IMR-90 (cell line): ENCODE measurements at regions not wholly inside any gene's neighbourhood (a gene's known extent, or its start where the extent isn't known, plus 50 kb on each side); places are given as distances from the start of the nearest gene placed in this dataset.

Experiments
- ATAC-seq: fragments of 200-7000 bp; cut with Tn5 transposase; 2 replicates; pipeline ENCODE4 v1.9.1; 2020; ENCODE audit warnings: low read depth, mild to moderate bottlenecking, moderate library complexity
- BruUV-seq: library from RNA; stranded (reverse); fragments of 400-500 nt; replicated peaks from 2 replicates; lab custom pipeline; 2021; lab: Mats Ljungman, UMichigan
- CTCF ChIA-PET: fragments of 300-600 bp; formaldehyde crosslinking; extraction: SDS; loops from one replicate; lab custom pipeline; 2021; ENCODE audit warnings: antibody characterized with exemption; lab: Yijun Ruan, JAX
- POLR2A ChIA-PET: fragments of 300-600 bp; sonication (Branson Sonifier 250); formaldehyde crosslinking; loops from one replicate; lab custom pipeline; 2022; ENCODE audit warnings: antibody characterized with exemption; ENCODE audit not compliant: unreplicated experiment; lab: Charles Lee
- DNase-seq: peaks from one replicate; pipeline ENCODE4 v3.0.0; 2013
- H2AFZ ChIP-seq: replicated peaks from 2 replicates; pipeline ENCODE3; 2013; ENCODE audit warnings: low read length, mild to moderate bottlenecking; ENCODE audit not compliant: poor library complexity
- H2AK5ac ChIP-seq: 2 replicates; pipeline ENCODE4 v1.6.1; 2013; ENCODE audit warnings: low read depth, low read length, inconsistent platforms
- H2AK9ac ChIP-seq: replicated peaks from 2 replicates; pipeline ENCODE3; 2013; ENCODE audit warnings: mild to moderate bottlenecking, low read depth, low read length, moderate library complexity; ENCODE audit not compliant: poor library complexity
- H2BK120ac ChIP-seq: 2 replicates; pipeline ENCODE4 v1.6.1; 2013; ENCODE audit warnings: low read depth, low read length, inconsistent platforms
- H2BK15ac ChIP-seq: 3 replicates; pipeline ENCODE4 v1.6.1; 2013; ENCODE audit warnings: low read depth, low read length, inconsistent platforms
- H2BK20ac ChIP-seq: 2 replicates; pipeline ENCODE4 v1.6.1; 2013; ENCODE audit warnings: low read depth, mild to moderate bottlenecking, inconsistent platforms, low read length, moderate library complexity
- H2BK5ac ChIP-seq: 2 replicates; pipeline ENCODE4 v1.6.1; 2013; ENCODE audit warnings: mild to moderate bottlenecking, low read depth, low read length, inconsistent platforms; ENCODE audit not compliant: poor library complexity, severe bottlenecking
- H3K14ac ChIP-seq: replicated peaks from 2 replicates; pipeline ENCODE4 v1.6.1; 2013; ENCODE audit warnings: low read depth, low read length, inconsistent platforms
- H3K18ac ChIP-seq: 2 replicates; pipeline ENCODE4 v1.6.1; 2013; ENCODE audit warnings: low read depth, low read length, control low read depth
- H3K23ac ChIP-seq: 2 replicates; pipeline ENCODE4 v1.6.1; 2013; ENCODE audit warnings: low read depth, low read length, inconsistent platforms
- H3K27ac ChIP-seq: 2 replicates; pipeline ENCODE4 v1.5.1; 2013; ENCODE audit warnings: mild to moderate bottlenecking, control low read depth, low read length; ENCODE audit not compliant: insufficient read depth
- H3K27me3 ChIP-seq: 2 replicates; pipeline ENCODE4 v1.6.1; 2013; ENCODE audit warnings: low read length; ENCODE audit not compliant: control insufficient read depth, insufficient read depth
- H3K36me3 ChIP-seq: 2 replicates; pipeline ENCODE4 v1.6.1; 2013; ENCODE audit warnings: low read length, mixed read lengths; ENCODE audit not compliant: control insufficient read depth, insufficient read depth
- H3K4ac ChIP-seq: 2 replicates; pipeline ENCODE4 v1.6.1; 2013; ENCODE audit warnings: low read depth, low read length, inconsistent platforms
- H3K4me1 ChIP-seq: 2 replicates; pipeline ENCODE4 v1.6.1; 2013; ENCODE audit warnings: low read length, mixed read lengths; ENCODE audit not compliant: control insufficient read depth, insufficient read depth
- H3K4me2 ChIP-seq: 2 replicates; pipeline ENCODE4 v1.6.1; 2013; ENCODE audit warnings: low read depth, mild to moderate bottlenecking, control low read depth, low read length, moderate library complexity
- H3K4me3 ChIP-seq: 2 replicates; pipeline ENCODE4 v1.5.1; 2013; ENCODE audit warnings: low read depth, mild to moderate bottlenecking, control low read depth, low read length, moderate library complexity; ENCODE audit not compliant: insufficient read depth
- H3K56ac ChIP-seq: 2 replicates; pipeline ENCODE4 v1.6.1; 2013; ENCODE audit warnings: low read length, inconsistent platforms; ENCODE audit not compliant: insufficient read depth; ENCODE audit errors: extremely low read depth
- H3K79me1 ChIP-seq, 2 experiments: 2 replicates each; pipeline ENCODE4 v1.6.1; 2013; ENCODE audit warnings: low read length in 2 of 2, inconsistent platforms in 1 of 2, low read depth in 1 of 2
- H3K9ac ChIP-seq: 2 replicates; pipeline ENCODE4 v1.6.1; 2013; ENCODE audit warnings: low read depth, low read length, control low read depth
- H3K9me1 ChIP-seq: 2 replicates; pipeline ENCODE4 v1.6.1; 2013; ENCODE audit warnings: low read length, inconsistent platforms; ENCODE audit not compliant: insufficient read depth
- H3K9me3 ChIP-seq: 2 replicates; pipeline ENCODE4 v1.6.1; 2013; ENCODE audit warnings: low read length; ENCODE audit not compliant: control insufficient read depth, insufficient read depth
- H4K20me1 ChIP-seq: 2 replicates; pipeline ENCODE4 v1.6.1; 2013; ENCODE audit warnings: low read length, inconsistent platforms; ENCODE audit not compliant: insufficient read depth
- H4K5ac ChIP-seq: 2 replicates; pipeline ENCODE4 v1.6.1; 2013; ENCODE audit warnings: mild to moderate bottlenecking, low read depth, low read length, control low read depth
- H4K8ac ChIP-seq, 2 experiments: 2 replicates each; pipeline ENCODE4 v1.6.1; 2013; ENCODE audit warnings: low read depth in 2 of 2, low read length in 2 of 2, control low read depth in 1 of 2, inconsistent platforms in 1 of 2
- H4K91ac ChIP-seq: 2 replicates; pipeline ENCODE4 v1.6.1; 2013; ENCODE audit warnings: low read depth, low read length, inconsistent platforms; ENCODE audit not compliant: insufficient read depth
- CHD1 ChIP-seq: IDR thresholded peaks from 2 replicates; pipeline ENCODE4 v1.6.1; 2012; ENCODE audit warnings: low read depth, low read length, improper control_type of control experiment
- CTCF ChIP-seq: conservative IDR thresholded peaks from 2 replicates; pipeline ENCODE4 v1.5.1; 2012; ENCODE audit warnings: mild to moderate bottlenecking, low read depth, low read length, improper control_type of control experiment
- ELK1 ChIP-seq: fragments of 150-350 bp; IDR thresholded peaks from 2 replicates; pipeline ENCODE4 v1.6.1; 2016; ENCODE audit warnings: low read depth, mild to moderate bottlenecking, low read length, moderate library complexity, borderline replicate concordance
- MAFK ChIP-seq: IDR thresholded peaks from 2 replicates; pipeline ENCODE4 v1.6.1; 2012; ENCODE audit warnings: low read depth, low read length, improper control_type of control experiment
- NFE2L2 ChIP-seq: fragments of 150-350 bp; IDR thresholded peaks from 2 replicates; pipeline ENCODE4 v1.6.1; 2016; ENCODE audit warnings: low read depth, mild to moderate bottlenecking, low read length
- POLR2A ChIP-seq: IDR thresholded peaks from 2 replicates; pipeline ENCODE4 v1.6.1; 2012; ENCODE audit warnings: mild to moderate bottlenecking, low read depth, low read length
- RCOR1 ChIP-seq: IDR thresholded peaks from 2 replicates; pipeline ENCODE4 v1.6.1; 2012; ENCODE audit warnings: mild to moderate bottlenecking, low read length, improper control_type of control experiment; ENCODE audit not compliant: insufficient replicate concordance
- RFX5 ChIP-seq: IDR thresholded peaks from 2 replicates; pipeline ENCODE4 v1.8.0; 2012; ENCODE audit warnings: low read depth, mild to moderate bottlenecking, low read length, moderate library complexity
- SMC3 ChIP-seq: fragments of 150-350 bp; IDR thresholded peaks from 2 replicates; pipeline ENCODE4 v1.6.1; 2016; ENCODE audit warnings: low read depth, mild to moderate bottlenecking, antibody characterized with exemption, low read length, moderate library complexity
- USF2 ChIP-seq: fragments of 150-350 bp; IDR thresholded peaks from 2 replicates; pipeline ENCODE4 v1.6.1; 2017; ENCODE audit warnings: mild to moderate bottlenecking, antibody characterized with exemption, low read length, low read depth
- WGBS, 2 experiments: methylation state at CpG; one replicate each; pipeline versions ENCODE4 v1.1.5 to v1.1.7; 2013; ENCODE audit warnings: missing lambda C conversion rate in 2 of 2; ENCODE audit not compliant: insufficient read length in 1 of 2; ENCODE audit errors: extremely low coverage in 2 of 2; 5-methylcytosine and 5-hydroxymethylcytosine counted together
- dilution Hi-C: fragments of 300-500 bp; cut with HindIII; formaldehyde crosslinking; loops from one replicate; pipeline ENCODE4 v1.14.3; 2018; ENCODE audit warnings: low sequenced_read_pairs; ENCODE audit not compliant: unreplicated experiment
- in situ Hi-C: fragments of 300-500 bp; cut with MboI; formaldehyde crosslinking; loops from 3 replicates; pipeline ENCODE4 v1.14.3; 2019; ENCODE audit warnings: low sequenced_read_pairs, inconsistent platforms, mixed read lengths
- intact Hi-C: fragments of 100-400 bp; cut with micrococcal nuclease; formaldehyde crosslinking; loops from 2 replicates; pipeline ENCODE4 v1.10.0; 2022

- Histone ChIP-seq H3K9ac (no peak overlapping the region), H3K27ac (no peak overlapping the region), H3K4me3 (no peak overlapping the region), H3K14ac (no peak overlapping the region), H3K36me3 (no peaks in the 10 kb centered on the region), H3K18ac (no peak overlapping the region), H2BK5ac (no peak overlapping the region), H4K91ac (no peak overlapping the region), H3K4me1 (no peaks in the 10 kb centered on the region), H4K5ac (no peak overlapping the region), H2AK5ac (no peak overlapping the region), H3K56ac (no peak overlapping the region), H2BK20ac (no peak overlapping the region), H3K79me1 (no peaks in the 10 kb centered on the region), H2BK15ac (no peak overlapping the region), H2BK120ac (no peak overlapping the region), H3K23ac (no peak overlapping the region), H3K4ac (no peak overlapping the region), H2AFZ (no peak overlapping the region), H3K9me3 (peaks cover 18% of the 10 kb centered on the region), H3K4me2 (no peak overlapping the region), H2AK9ac (no peak overlapping the region), H3K27me3 (no peaks in the 10 kb centered on the region), H4K8ac (no peak overlapping the region), H4K20me1 (no peaks in the 10 kb centered on the region), H3K9me1 (no peaks in the 10 kb centered on the region)
- no TSS peak for BruUV-seq
- WGBS, 2 experiments: 78% methylated on average over 6 of the region's 9 CpGs; no CpG with 5 or more reads in 1 of the 2 experiments
- DNase-seq: no peak
- in situ Hi-C loops (no loop called here), dilution Hi-C loops (no loop called here), intact Hi-C loops (no loop called here)
- ChIA-PET POLR2A (no interaction called here), CTCF (no interaction called here)
- no peak for ATAC-seq
- TF ChIP-seq NFE2L2 (no peak), CHD1 (no peak), USF2 (no peak), SMC3 (no peak), MAFK (no peak), ELK1 (no peak), CTCF (no peak), POLR2A (no peak), RFX5 (no peak), RCOR1 (no peak)
These were observed 166.8 kb upstream of the POU3F3 start for GRCh38 chr2:104687147-104687546.
